Astrocyte of the spinal cord (primary cell): ENCODE measurements at regions not wholly inside any gene's neighbourhood (a gene's known extent, or its start where the extent isn't known, plus 50 kb on each side); places are given as distances from the start of the nearest gene placed in this dataset.
"Not testable (repeated sequence)": the region's sequence is repeated elsewhere in the genome, so short reads cannot be mapped to it uniquely, and the experiment has no call there.

Experiments used
- DNase-seq: peaks from one replicate; pipeline ENCODE4 v3.0.0; 2011; ENCODE audit warnings: low read depth, low spot score
- H3K4me3 ChIP-seq: 2 replicates; pipeline ENCODE4 v1.5.1; 2011; ENCODE audit warnings: low read depth, mild to moderate bottlenecking, low read length, moderate library complexity
- CTCF ChIP-seq: IDR thresholded peaks from 2 replicates; pipeline ENCODE4 v1.5.1; 2012; ENCODE audit warnings: low read depth, mild to moderate bottlenecking, low read length, inconsistent platforms
- in situ Hi-C: cut with HindIII; loops from 2 replicates; pipeline ENCODE4 v1.10.0; 2017; ENCODE audit warnings: low sequenced_read_pairs

- no peak for TF ChIP-seq CTCF
- in situ Hi-C loops, result no loop called here
- H3K4me3 ChIP-seq, result no peak overlapping the region
- no peak for DNase-seq
These were observed 194.3 kb upstream of the FERD3L start for GRCh38 chr7:19339512-19339911.

GRCh38 chr7:19338512-19338911, 193.3 kb upstream of the FERD3L start:
- H3K4me3 ChIP-seq, DNase-seq, in situ Hi-C loops: not testable (repeated sequence)

DNA sequence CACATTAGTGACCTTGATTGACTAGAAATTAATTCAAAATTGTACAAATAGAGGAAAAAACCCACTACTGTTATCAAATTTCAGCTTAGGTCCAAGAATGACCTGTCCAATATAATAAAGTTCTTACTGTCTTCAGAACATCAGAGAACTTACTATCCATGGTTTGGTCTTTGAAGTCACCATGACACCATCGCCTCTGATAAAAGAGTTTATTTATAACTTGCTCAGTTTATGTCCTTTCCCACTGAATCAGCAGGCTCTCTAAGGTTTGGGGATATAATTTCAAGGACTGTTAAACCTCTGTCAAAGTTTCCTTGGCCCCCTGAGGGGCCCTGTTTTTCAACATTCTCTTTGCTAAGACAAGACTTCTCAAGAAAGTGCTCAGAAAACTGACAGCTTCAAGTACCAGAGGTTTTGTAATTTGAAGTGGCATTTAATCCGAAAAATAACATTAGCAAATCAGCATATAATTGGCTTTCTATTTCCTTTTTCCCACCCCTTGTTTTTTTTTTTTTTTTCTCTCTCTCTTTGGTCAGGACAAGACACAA, 191.7 kb upstream of the FERD3L start:
- H3K4me3 ChIP-seq, result no peak overlapping the region
- in situ Hi-C loops, result no loop called here
- peak; percentile 35 for DNase-seq
- TF ChIP-seq CTCF, result no peak

DNA sequence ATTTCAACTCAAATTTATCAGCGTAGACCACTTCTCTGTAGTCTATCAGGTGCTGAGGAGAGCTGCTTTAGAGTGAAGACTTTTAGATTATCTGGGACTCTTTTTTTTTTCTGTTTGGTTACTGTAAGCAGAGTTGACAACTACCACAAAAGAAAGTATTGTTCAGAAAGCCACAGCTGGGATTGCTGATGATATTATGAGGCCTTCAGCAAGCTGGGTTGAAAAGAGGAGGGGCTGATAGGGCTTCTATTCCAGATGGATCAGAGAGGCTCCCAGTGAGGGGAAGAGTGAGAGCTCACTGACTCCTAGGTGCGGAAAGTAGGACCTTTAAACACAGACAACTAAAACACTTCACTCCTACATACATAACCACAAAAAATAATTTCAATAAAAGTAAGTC, 188.5 kb upstream of the FERD3L start:
- DNase-seq, result no peak
- TF ChIP-seq CTCF, result no peak
- in situ Hi-C loops, result no loop called here
- no peak overlapping the region for H3K4me3 ChIP-seq

GRCh38 chr7:19327018-19327417, 181.8 kb upstream of the FERD3L start:
- in situ Hi-C loops, result no loop called here
- DNase-seq, result peak; percentile 78
- TF ChIP-seq CTCF, result no peak
- no peak overlapping the region for H3K4me3 ChIP-seq

- in situ Hi-C loops, result no loop called here
- H3K4me3 ChIP-seq, result no peak overlapping the region
- TF ChIP-seq CTCF, result no peak
- peak; percentile 52 for DNase-seq
These were observed 176.8 kb upstream of the FERD3L start for GRCh38 chr7:19322002-19322401.

DNA sequence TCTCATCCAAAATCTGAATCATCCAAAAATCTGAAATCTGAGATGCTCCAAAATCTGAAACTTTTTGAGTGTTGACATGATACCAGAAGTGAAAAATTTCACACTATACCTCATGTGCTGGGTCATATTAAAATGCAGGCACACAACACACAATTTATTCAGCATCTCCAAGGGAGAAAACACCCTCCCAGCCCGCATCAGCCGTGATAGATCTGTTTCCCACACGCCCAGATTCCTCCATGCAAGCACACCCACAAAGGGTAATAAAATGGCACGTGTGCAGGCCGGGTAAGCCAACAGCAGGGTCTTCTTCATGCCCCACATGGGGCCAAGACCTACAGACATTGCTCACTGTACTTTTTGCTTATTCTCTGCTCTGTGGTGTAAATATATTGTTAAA, 173.1 kb upstream of the FERD3L start:
- no peak for TF ChIP-seq CTCF
- H3K4me3 ChIP-seq, result no peak overlapping the region
- in situ Hi-C loops, result no loop called here
- no peak for DNase-seq
